GM18511 (cell line): ENCODE measurements at regions not wholly inside any gene's neighbourhood (a gene's known extent, or its start where the extent isn't known, plus 50 kb on each side); places are given as distances from the start of the nearest gene placed in this dataset.
"Not testable (repeated sequence)": the region's sequence is repeated elsewhere in the genome, so short reads cannot be mapped to it uniquely, and the experiment has no call there.

Experiments
- ATAC-seq: cut with Tn5 transposase; IDR thresholded peaks from one replicate; pipeline ENCODE4 v1.9.1; 2021; ENCODE audit warnings: mild to moderate bottlenecking, moderate library complexity; ENCODE audit not compliant: unreplicated experiment

GRCh38 chr12:131272283-131272814 is 318.6 kb downstream of the ADGRD1 start:
- ATAC-seq, result not testable (repeated sequence)

GRCh38 chr12:131273291-131273845 is 319.7 kb downstream of the ADGRD1 start:
- ATAC-seq, result no peak

GRCh38 chr12:131274061-131274460 is 320.4 kb downstream of the ADGRD1 start:
- ATAC-seq, result no peak

DNA sequence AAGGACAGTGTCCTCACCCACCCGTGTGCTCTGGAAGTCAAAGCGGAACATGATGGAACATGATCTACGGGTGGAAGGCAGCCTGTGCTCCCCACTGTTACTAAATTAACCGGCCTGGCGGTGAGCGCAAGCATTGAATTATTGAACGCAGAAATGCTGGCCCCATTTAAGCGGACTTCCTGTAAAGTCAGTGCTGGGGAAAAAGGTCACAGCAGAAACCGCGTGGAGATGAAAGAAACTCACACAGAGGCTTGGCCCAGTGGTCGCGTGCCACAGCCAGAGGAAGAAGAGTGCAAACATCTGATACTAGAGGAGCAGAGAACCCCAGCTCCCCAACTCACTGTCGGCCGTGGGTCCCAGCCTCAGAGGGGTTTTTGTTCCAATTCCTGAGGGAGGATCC is 321.2 kb downstream of the ADGRD1 start:
- no peak for ATAC-seq

DNA sequence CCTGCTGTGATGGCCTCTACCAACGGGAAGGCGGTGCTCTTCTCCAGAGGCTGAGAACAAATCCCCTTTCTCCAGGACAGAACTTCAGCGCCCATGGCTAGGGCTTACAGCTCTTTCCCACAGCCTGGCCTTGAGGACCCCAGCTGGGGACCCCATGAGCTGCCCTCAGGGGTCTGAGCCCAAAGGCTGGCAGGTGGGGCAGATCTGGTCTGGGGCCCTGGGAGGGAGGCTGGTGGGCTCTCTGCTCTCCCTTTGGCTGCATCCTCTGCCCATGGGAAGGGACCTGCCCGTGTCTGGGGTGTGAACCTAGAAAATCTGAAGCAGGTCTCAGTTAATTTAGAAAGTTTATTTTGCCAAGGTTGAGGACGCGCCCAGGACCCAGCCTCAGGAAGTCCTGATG is 322.1 kb downstream of the ADGRD1 start:
- no peak for ATAC-seq

- no peak for ATAC-seq
Measured at GRCh38 chr12:131276501-131277185, 322.9 kb downstream of the ADGRD1 start.

DNA sequence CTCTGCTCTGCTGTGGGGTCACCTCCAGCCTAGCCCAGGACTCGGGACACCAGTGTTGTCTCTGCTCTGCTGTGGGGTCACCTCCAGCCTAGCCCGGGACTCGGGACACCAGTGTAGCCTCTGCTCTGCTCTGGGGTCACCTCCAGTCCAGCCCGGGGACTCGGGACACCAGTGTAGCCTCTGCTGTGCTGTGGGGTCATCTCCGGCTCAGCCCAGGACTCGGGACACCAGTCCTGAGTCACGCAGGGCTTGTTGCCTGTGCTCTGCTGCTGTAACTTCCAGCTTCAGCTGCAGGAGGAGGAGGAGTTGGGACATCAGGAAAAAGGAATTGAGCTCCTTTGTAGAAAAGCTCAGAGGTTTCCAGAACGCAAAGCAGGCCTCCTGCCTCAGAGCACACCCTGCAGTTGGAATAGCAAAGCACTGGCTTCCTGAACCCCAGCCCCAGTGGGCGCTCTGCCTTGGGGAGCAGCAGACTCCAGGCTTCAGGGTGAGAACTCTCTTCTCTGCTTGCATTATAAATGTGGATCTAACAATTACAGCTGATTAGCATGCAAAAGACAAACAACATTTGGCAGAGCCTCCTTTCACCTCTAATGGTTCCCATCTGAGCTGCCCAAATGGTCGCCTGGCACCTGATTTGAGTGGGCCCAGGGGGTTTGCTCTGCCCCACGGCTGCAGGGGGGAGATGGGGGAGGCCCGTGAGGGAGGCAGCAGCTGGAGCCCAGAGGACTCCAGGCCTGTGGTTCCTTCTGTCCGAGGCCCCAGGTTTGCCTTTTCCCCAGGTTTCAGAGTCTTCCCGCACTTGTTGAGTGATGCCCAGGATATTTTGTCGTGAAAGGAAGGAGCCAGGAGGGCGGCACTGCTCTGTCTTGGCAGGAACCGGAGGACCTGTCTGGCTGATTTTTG is 323.7 kb downstream of the ADGRD1 start:
- ATAC-seq, result not testable (repeated sequence)

DNA sequence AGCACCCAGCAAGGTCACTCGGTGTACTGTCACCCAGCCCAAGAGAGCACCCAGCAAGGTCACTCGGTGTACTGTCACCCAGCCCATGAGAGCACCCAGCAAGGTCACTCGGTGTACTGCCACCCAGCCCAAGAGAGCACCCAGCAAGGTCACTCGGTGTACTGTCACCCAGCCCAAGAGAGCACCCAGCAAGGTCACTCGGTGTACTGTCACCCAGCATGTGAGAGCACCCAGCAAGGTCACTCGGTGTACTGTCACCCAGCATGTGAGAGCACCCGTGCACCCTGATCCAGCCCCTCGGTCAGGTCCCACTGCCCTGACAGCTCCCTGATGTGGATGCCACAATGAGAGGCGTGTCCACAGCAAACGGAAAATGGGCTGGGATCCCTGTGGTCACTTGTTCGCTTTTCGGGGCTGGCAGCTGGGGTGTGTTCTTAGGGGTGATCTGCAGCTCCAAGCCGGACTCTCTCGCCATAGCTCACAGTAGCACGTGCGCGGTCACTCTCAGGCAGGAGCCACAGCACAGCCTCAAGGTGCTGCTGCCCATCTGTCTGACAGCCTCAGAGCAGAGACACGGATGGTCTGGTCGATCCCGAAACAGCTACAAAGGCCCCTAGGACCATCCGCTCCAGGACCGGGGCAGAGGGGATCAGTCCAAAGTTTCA is 324.9 kb downstream of the ADGRD1 start:
- not testable (repeated sequence) for ATAC-seq

DNA sequence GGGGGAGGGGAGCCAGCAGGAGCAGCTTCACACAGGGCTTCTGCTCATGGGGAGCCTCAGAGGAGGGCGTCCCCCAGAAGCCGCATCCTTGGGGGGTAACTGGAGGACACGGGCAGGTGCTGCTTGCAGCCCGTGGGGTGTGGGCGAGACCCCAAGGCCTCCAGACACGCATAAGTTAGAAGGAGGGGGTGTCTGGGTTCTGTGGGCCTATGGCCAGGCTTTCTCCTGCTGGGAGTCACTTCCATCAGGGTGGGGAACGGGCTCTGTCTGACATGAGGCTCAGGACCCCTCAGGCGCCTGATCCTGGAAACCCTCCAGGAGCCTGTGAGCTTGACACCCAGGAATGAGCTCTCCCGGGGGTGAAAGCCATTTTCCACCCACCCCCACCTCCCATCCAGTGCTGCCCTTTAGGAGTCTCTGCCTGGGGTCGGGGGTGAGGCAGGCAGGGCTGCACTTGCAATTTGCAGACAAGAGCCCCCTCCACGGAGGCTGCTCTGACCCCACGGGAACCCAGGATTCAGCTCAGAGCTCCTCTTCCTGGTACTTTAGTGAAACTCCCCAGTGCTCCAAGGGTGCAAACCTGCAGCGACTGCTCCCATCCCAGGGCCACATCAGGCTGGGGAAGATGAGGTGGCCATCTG is 325.7 kb downstream of the ADGRD1 start:
- no peak for ATAC-seq

DNA sequence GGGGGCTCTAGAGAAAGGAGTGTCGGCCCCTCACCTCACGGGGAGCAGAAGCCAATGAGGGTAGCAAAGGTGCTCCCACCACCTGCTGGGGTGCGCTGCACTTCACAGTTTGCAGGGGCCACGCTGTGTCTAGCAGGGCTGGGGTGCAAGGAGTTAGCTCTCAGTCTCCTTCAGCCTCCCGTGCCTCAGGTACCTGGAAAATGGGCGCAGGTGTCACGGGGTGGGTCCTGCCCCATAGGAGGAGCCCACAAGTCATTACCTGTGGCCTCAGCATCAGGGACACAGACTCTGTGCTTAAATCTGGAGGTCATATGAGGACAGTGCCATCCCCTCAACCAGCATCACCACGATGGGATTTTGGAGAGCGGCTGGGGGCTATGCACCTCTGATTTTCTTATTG is 326.7 kb downstream of the ADGRD1 start:
- no peak for ATAC-seq

- no peak for ATAC-seq
Measured at GRCh38 chr12:131281016-131281415, 327.3 kb downstream of the ADGRD1 start.

DNA sequence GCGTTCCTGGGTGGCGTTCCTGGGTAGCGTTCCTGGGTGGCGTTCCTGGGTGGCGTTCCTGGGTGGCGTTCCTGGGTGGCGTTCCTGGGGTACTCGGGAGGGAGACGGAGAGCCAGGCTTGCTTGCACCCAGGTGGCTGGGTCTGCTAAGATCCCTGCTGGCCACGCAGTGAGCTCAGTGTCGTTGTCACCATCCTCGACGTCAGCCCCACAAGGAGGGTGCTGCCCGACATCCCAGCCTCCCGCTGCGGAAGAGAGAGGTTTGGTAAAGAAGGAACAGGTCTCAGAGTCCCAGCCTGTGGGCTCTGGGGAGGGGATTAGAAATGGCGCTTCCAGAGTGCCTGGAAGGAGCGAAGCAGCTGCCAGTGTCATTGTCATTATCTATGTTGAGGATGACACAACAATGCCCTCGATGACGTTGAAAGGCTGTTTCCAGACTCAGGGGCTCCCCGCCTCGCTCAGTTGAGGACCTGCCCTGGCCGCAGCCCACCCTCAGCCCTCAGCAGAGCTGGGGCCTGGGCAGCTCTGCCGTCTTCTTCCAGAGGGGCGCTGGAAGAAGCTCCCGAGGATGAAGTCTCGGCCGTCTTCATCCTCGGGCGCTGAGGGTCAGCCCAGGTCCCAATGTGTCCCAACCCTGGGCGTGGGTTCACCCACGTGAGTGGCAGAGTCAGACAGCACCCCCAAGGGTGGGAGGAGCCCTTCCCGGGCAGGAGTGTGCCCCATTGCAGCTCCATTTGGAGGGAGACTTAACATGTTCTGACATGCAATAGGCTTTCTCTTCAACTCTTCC is 328.8 kb downstream of the ADGRD1 start:
- no peak for ATAC-seq

GRCh38 chr12:131283191-131283861 is 329.6 kb downstream of the ADGRD1 start:
- no peak for ATAC-seq

GRCh38 chr12:131283862-131284825 is 330.4 kb downstream of the ADGRD1 start:
- ATAC-seq, result not testable (repeated sequence)

GRCh38 chr12:131284954-131285904 is 331.5 kb downstream of the ADGRD1 start:
- ATAC-seq, result not testable (repeated sequence)

DNA sequence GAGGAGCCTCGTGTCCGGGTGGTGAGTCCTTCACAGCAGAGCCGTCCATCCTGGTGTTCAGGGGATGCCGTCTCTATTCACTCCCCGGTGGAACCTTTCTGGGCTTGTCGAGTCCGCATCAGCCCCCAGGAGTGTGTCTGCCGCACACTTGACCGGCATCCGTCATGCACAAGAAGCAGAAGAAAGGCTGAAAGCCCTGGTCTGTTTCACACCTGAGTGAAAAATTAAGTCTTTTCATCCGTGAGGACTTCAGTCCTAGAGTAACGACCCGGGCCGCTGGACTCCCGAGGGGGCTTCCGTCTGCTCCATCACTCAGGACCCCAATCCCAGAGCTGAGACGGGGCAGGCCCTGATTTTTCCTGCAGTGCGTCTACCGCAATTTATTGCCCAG is 332.2 kb downstream of the ADGRD1 start:
- not testable (repeated sequence) for ATAC-seq

GRCh38 chr12:131286301-131286700 is 332.6 kb downstream of the ADGRD1 start:
- not testable (repeated sequence) for ATAC-seq
